NCI-H1694 treated with DMSO at 0.1 percent for 48 hours (cell line): ENCODE measurements at regions not wholly inside any gene's neighbourhood (a gene's known extent, or its start where the extent isn't known, plus 50 kb on each side); places are given as distances from the start of the nearest gene placed in this dataset.
"Not testable (repeated sequence)": the region's sequence is repeated elsewhere in the genome, so short reads cannot be mapped to it uniquely, and the experiment has no call there.

Source experiments
- DNase-seq: peaks from one replicate; lab custom pipeline; 2025; lab: John Stamatoyannopoulos, UW

DNA sequence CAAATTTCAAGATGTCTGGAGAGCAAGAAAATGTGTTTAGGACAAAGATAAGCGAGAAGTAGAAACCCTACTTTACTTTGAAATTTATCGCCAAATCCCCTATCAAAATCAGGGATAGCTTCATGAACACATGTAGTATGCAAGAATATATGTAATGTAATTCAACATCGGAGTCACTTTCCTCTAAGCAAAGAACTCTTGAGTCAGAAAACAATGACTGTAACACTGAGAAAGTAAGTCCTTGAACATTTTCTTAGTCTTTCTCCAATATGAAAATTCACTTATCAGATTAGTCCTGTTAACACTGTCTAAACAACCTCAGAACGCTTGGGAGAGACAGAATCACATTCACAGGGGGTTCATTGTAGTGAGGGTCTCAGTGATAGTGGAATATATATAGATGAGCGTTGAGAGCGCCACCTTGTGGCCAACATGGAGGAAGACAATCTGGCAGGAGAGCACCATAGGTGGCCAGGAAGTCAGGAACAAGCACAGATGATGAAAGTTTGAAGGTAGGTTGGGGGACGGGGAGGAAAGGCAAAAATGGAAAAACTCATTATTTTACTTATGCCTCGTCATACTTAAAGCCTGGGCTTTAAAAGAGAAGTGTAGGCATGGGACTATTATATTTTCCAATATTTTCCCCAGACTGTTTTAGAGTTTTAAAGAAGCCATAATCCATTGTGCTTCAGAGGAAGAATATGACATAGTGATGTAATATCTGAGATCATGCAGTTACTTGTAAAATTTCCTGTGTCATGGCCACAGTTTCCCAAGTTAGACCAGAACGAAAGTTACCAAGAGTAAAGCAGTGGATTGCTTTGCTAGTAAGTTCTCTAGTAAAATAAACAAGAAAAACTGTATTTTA, 115.5 kb upstream of the GNAI1 start:
- peak; percentile 63 for DNase-seq

DNA sequence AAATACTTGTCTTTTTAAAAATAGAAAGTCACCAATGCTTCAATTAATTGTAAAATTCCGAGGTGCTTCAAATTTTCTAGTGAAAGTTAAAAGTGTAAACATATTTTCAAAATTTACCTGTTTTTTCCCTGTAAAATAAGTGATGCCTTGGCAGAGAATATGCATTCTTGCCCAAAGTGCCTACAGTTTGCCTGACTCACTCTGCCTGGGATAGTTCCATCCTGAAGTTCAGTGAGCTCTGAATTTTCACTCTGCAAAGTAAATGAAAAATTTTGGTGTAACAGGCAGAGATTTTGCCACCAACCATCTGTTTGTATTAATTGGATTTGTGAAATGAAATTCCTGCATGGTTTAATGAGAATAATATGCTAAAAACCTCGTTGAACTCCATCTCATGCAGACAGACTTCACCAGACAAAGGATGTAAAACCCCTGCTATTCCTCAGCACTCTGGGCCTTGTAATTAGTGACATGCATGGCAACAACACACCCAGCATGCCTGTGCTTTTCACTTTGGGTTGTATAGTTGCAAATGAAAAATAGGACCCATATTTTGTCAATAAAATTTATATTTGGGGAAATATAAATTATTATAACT, 117.4 kb upstream of the GNAI1 start:
- no peak for DNase-seq

DNA sequence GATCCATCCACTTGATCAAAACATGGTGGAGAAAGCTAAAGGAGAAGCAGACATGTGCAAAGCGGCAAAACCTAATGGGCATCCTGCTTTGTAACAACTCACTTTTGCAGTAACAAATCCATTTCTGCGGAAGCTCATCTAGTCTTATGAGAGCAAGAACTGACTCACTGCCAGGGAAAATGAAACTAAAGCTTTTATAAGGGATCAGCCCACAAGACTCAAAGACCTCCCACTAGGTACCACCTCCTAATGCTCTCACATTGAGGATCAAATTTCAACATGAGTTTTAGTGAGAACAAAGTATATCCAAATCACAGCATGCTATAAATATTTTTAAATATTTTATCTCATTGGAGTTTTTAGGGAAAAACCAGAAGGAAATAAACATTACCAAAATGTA, 120.1 kb upstream of the GNAI1 start:
- DNase-seq = no peak

DNA sequence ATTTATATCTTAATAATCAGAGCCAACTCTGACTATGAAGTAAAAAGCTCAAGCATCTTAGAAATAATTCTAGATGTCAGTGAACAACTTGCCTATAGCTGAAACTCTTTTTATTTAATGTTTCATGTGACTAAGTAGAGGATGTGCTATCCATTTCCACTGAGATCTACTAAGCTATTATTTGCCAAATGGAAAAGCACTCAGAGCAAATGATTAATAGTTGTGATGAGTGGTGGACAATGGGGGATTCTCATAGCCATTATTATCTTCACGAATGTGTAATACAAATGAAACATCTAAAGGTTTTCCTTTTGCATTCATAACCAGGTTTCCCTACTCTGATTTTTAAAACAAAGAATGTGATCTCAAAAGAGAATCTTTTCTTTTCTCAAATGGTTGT, 126.6 kb upstream of the GNAI1 start:
- DNase-seq = no peak

DNA sequence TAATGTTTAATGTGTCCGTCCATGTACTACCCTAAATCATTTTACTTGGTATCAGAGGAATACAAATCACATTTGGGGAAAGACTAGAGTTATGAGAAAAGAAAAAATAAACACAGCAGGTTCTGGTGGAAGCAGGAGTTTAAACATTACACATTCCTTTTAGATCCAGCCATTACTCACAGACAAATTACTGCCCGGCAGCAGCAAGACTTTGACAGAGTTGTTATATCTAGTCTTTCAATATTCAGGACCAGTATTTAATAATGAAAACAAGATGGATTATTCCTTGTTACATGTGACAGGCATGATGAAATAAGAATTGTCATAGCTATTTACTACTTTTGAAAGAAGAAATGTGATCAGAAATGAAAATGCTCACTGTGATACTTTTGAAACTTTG, 131.8 kb upstream of the GNAI1 start:
- DNase-seq = no peak

DNA sequence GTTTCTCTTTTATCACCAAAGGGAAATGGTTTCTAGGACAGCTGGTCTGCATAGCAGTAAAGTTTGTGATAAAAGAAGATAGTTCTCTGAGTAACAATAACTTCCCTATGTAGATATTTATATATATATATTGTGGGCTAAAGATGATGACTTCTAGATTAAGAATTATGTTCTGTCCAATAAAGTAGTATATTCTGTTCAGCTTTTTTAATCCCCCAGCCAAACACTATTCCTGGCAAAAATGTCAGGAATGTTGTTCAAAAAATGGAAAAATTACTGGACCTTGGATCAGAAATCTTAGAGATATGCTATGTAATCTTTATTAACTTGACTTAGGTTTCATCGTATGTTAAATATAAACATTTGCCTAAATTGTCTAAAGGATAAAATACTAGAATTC, 136.3 kb upstream of the GNAI1 start:
- no peak for DNase-seq

DNA sequence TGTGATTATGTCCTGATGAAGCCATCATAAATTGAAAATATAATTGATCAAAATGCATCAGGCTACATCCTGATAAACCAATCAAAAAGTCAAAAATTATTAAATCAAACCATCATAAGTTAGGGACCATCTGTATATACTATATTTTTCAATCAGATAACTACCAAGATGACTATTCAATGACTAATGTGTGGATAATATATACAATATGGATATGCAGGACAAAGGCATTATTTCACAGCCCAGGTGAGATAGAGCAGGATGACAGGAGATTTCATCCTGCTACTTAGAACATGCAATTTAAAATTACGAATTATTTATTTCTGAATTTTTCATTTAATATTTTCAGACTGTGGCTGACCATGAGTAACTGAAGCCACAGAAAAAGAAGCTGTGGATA, 137.3 kb upstream of the GNAI1 start:
- no peak for DNase-seq

DNA sequence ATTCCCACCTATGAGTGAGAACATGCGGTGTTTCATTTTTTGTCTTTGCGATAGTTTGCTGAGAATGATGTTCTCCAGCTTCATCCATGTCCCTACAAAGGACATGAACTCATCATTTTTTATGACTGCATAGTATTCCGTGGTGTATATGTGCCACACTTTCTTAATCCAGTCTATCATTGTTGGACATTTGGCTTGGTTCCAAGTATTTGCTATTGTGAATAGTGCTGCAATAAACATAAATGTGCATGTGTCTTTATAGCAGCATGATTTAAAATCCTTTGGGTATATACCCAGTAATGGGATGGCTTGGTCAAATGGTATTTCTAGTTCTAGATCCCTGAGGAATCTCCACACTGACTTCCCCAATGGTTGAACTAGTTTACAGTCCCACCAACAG, 138.9 kb upstream of the GNAI1 start:
- DNase-seq = not testable (repeated sequence)

DNA sequence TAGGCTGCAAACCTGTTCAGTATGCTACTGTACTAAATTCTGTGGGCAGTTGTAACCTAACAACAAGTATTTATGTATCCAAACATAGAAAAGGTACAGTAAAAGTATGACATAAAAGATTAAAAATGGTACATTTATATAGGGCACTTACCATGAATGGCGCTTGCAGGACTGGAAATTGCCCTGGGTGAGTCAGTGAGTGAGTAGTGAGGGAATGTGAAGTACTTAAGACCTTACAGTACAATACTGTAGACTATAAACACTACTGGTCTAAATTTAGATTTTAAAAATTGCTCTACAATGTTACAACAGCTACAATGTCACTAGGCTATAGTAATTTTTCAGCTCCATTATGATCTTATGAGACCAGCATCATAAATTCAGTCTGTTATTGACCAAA, 146.0 kb upstream of the GNAI1 start:
- no peak for DNase-seq

DNA sequence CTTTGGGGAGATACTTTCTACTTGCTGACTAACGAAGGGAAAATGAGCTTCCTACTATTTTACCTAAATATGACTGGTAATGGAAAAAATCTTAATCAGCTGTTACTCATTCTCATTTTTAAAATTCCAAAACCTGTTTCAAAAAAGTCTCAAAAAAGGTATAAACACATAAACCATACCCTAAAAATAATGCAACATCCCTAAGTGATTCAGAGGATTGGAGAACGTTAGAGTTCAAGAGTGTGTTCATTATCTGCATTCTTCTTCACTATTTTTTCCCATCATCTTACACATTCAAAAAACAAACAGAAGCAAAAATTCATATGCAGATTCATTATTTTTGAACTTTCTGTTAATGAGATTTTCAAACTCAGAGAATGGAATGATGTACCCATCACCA, 150.4 kb upstream of the GNAI1 start:
- no peak for DNase-seq

DNA sequence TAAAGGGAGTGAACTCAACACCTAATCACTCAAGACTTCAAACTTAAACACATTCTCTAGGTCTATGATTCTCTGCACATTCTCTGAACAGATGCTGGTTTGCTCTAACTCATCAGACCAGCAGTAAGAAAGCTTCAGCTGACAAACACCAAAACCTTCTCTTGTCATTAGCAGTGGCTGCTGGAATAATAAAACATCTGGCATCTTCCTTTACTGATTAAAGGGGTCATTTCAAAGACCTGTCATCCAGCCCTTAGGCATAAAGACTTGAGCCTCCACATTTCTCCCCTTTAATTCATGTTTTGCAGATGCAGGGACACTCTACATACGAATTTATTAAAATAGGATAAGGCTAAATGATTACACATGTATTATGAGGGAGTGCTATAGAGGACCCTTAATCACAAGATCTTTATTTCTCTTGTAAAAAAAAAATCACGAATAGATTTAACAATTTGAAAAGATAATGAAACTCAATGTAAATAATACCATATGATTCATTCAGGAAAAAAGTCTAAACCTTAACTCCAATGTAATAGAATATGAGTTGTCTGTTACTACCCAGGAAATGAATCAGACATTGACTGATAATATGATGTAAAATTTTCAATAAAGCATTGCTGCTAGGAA, 152.4 kb upstream of the GNAI1 start:
- DNase-seq = no peak

DNA sequence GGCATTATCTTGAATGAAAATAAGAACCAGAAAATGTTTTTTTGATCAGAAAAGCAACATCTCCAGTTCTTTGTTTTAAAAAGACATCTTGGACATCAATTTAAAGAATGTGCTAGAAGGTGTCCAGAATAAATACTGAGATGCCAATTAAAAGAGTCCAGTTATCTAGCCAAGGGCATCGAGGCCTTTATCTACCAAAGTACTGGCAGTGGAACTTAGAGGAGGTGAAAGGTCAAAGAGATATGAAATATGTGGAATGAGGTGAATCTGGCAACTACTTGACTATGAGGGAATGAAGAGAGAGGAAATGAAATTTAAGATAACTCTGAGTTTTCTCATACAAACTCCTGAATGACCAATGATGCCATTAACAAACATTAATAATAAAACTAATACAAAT, 154.3 kb upstream of the GNAI1 start:
- no peak for DNase-seq

DNA sequence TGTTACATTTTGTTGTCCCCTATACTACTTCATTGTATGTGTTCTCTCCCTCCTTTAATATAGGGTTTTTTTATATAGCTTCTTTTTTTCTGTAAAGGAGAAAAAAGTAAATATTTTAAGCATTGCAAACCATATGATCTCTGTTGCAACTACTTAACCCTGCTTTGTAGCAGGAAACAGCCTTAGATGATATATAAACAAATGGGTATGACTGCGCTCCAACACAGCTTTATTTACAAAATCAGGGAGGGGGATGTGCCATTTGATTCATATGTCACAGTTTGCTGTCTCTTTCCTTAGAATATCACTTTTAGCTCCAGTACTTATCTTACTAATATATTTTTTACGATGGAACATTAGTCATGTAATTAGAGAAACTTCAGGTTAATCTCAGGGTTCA, 155.2 kb upstream of the GNAI1 start:
- DNase-seq = no peak

DNA sequence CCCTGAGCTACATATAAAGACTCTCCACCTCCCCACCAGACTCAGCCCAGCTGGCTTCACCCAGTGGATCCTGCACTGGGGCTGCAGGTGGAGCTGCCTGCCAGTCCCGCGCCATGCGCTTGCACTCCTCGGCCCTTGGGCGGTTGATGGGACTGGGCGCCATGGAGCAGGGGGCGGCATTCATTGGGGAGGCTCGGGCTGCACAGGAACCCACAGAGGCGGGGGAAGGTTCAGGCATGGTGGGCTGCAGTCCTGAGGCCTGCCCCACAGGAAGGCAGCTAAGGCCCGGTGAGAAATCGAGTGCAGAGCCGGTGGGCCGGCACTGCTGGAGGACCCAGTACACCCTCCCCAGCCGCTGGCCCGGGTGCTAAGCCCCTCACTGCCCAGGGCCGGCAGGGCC, 157.2 kb upstream of the GNAI1 start:
- no peak for DNase-seq

DNA sequence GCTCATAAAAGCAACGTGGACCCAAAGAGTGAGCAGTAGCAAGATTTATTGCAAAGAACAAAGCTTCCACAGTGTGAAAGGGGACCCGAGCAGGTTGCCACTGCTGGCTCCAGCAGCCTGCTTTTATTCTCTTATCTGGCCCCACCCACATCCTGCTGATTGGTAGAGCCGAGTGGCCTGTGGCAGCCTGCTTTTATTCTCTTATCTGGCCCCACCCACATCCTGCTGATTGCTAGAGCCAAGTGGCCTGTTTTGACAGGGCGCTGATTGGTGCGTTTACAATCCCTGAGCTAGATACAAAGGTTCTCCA, 158.0 kb upstream of the GNAI1 start:
- not testable (repeated sequence) for DNase-seq

DNA sequence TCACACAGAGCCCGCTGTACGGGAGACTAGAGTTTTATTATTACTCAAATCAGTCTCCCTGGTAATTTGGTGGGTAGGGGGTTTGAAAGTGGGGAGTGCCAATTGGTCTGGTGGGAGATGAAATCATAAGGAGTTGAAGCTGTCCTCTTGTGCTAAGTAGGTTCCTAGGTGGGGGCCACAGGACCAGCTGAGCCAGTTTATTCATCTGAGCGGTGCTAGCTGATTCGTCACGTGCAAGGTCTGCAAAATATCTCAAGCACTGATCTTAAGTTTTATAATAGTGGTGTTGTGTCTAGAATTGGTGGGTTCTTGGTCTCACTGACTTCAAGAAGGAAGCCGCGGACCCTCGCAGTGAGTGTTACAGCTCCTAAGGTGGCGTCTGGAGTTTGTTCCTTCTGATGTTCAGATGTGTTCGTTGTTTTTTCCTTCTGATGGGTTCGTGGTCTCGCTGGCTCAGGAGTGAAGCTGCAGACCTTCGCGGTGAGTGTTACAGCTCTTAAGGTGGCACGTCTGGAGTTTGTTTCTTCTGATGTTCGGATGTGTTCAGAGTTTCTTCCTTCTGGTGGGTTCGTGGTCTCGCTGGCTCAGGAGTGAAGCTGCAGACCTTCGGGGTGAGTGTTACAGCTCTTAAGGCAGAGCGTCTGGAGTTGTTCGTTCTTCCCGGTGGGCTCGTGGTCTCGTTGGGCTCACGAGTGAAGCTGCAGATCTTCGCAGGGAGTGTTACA, 158.5 kb upstream of the GNAI1 start:
- DNase-seq = not testable (repeated sequence)

DNA sequence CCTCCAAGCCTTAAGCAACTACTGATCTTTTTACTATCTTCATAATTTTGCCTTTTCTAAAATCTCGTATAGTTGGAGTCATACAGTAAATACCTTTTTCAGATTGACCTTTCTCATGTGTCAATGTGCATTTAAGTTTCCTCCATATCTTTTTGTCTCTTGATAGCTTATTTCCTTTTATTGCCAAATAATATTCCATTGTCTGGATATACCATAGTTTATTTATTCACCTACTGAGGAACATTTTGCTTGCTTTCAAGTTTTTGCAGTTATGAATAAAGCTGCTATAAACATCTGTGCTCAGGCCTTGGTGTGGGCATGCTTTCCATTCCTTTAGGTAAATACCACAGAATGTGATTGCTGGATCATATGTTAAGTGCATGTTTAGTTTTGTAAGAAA, 161.2 kb upstream of the GNAI1 start:
- no peak for DNase-seq

DNA sequence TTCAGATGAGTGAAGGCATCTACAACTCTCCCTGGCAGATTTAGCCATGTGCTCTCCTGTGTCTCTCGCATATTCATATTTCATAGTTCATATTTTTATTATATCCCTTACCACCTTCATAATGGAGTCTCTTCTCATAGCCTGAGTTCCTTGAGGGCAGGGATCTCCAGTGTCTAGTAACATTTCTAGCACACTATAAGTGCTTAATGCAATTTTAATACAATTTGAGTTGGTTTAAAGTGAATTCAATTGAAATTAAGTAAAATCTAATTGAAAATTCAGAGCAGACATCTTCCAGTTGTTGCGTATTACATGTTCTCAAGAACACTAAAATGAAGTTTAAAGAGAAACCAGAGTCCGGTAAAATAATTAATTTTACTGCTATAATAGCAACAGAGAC, 163.6 kb upstream of the GNAI1 start:
- DNase-seq = no peak

DNA sequence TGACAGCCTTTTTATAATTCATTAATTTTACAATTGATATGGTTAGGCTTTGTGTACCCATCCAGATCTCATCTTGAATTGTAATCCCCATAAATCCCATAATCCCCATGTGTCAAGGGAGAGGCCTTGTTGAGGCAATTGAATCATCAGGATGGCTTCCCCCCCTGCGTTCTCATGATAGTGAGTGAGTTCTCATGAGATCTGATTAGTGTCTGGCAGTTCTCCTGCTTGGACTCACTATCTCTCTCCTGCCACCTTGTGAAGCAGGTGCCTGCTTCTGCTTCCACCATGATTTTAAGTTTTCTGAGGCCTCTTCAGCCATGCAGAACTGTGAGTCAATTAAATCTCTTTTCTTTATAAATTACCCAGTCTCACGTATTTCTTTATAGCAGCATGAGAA, 165.7 kb upstream of the GNAI1 start:
- no peak for DNase-seq

DNA sequence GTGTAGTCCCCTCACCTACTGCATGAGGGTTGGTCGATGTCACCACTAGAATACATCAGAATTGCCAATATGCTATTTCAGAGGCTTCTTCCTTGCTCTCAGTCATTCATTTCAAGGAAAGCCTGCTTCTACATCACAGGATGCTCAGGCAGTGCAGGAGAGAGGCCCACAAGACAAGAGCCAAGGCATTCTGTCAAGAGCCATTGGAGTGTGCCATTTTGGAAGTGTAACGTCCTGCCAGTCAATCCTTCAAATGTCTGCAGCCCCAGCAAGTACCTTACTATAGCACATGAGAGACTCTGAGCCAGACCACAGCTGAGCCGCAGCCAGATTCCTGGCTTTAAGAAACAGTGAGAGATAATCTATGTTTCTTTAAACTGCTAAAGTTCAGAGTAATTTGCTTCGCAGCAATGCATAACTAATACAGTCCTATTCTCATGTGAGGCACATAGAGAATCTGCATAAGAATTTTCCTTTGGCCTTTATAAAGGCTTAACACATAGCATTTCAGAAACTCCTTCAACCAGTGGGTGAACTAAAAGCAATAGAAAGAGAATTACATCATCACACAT, 166.5 kb upstream of the GNAI1 start:
- no peak for DNase-seq

DNA sequence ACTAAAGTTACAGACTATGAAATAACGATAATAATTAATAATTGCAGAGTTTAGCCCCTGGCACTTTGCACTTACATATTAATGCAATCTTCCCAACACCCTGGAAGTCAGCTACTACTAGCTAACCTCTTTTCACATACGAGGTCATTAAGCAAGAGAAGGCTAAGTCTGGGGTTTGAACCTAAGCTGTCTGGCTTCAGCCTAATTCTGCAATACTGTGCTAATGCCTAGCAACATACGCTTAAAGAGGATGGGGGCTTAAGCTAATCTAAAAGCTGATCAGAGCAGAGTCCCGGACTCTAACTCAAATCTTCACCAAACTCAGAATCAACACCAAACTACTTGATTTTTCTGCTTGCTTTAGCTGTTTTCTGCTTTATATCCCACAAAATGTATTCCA, 168.7 kb upstream of the GNAI1 start:
- DNase-seq = no peak

DNA sequence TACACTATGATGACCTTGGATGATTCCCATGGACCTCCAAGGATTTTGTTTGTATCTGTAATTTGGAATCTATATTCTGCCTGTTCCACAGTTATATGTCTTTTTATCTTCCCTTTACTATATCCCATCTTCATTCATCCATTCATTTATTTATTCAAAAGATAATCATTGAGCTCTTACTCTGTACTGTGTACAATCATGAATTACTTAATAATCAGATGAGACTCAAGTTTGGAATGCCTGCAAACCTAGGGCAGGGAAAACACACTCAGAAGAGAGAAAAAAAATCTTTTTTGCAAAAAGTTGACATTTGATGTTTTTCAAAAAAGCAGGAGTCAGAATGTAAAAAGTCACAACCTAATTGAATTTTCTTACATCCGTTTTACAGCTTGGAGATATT, 170.2 kb upstream of the GNAI1 start:
- DNase-seq = no peak

DNA sequence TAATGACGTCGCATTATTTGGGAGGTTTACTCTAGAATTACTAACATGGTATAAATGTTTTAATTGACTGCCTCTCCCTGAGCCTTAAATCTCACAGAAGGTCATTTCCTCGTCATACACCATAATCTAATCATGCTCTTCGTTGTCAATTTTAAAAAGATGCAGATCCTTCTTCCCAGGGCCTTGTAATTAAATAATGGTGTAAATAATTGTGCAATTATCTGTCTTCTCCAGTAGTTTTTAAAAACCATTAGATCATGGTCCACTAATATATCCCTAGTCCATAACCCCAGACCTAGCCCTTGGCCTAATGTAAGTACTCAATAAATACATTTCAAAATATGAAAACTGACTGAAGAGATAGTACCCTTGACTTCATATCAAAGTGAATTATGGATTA, 181.5 kb upstream of the GNAI1 start:
- DNase-seq = no peak
